AG09309 (cell line): ENCODE measurements at regions not wholly inside any gene's neighbourhood (a gene's known extent, or its start where the extent isn't known, plus 50 kb on each side); places are given as distances from the start of the nearest gene placed in this dataset.

Experiments
- DNase-seq: peaks from one replicate; pipeline ENCODE4 v3.0.0-alpha.2; 2010; ENCODE audit warnings: low read depth
- H3K4me3 ChIP-seq: 2 replicates; pipeline ENCODE4 v1.5.1; 2011; ENCODE audit warnings: mild to moderate bottlenecking, low read depth, low read length, moderate library complexity; ENCODE audit not compliant: control insufficient read depth
- TF ChIP-seq, protein P1 (sequence below): IDR thresholded peaks from 2 replicates; pipeline ENCODE4 v1.5.1; 2011; ENCODE audit warnings: mild to moderate bottlenecking, low read depth, low read length, inconsistent platforms; ENCODE audit not compliant: insufficient read depth, control insufficient read depth; ENCODE audit errors: missing control alignments

GRCh38 chr14:89524990-89525667 lies 108.1 kb upstream of the FOXN3 start:
- DNase-seq, result no peak
- TF ChIP-seq, protein P1, sequence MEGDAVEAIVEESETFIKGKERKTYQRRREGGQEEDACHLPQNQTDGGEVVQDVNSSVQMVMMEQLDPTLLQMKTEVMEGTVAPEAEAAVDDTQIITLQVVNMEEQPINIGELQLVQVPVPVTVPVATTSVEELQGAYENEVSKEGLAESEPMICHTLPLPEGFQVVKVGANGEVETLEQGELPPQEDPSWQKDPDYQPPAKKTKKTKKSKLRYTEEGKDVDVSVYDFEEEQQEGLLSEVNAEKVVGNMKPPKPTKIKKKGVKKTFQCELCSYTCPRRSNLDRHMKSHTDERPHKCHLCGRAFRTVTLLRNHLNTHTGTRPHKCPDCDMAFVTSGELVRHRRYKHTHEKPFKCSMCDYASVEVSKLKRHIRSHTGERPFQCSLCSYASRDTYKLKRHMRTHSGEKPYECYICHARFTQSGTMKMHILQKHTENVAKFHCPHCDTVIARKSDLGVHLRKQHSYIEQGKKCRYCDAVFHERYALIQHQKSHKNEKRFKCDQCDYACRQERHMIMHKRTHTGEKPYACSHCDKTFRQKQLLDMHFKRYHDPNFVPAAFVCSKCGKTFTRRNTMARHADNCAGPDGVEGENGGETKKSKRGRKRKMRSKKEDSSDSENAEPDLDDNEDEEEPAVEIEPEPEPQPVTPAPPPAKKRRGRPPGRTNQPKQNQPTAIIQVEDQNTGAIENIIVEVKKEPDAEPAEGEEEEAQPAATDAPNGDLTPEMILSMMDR, result no peak
- no peak overlapping the region for H3K4me3 ChIP-seq

GRCh38 chr14:89524412-89524811 lies 107.4 kb upstream of the FOXN3 start:
- no peak overlapping the region for H3K4me3 ChIP-seq
- TF ChIP-seq, protein P1, result no peak
- no peak for DNase-seq

- H3K4me3 ChIP-seq, result no peak overlapping the region
- TF ChIP-seq, protein P1, result no peak
- DNase-seq, result no peak
Observed at GRCh38 chr14:89521988-89522387, 105.0 kb upstream of the FOXN3 start.

DNA sequence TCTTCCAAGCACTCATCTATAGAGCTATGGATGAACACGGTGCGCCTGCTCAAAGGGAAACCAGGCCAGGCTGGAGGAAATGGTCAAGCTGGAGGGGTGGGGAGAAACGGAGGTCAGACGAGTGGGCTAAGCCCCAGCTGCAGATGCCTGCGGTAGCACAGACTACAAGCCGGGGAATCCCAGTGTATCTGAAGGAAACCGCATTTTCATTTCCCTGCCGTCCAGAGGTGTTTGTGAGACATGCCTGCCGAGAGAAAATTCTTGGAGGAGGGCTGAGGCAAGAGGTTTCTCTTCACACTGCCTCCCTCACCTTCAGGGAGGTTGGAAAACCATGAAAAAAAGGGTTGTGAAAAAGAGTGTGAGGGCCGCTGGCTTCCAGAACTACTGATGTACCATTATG lies 102.0 kb upstream of the FOXN3 start:
- TF ChIP-seq, protein P1, result no peak
- DNase-seq, result no peak
- H3K4me3 ChIP-seq, result no peak overlapping the region

DNA sequence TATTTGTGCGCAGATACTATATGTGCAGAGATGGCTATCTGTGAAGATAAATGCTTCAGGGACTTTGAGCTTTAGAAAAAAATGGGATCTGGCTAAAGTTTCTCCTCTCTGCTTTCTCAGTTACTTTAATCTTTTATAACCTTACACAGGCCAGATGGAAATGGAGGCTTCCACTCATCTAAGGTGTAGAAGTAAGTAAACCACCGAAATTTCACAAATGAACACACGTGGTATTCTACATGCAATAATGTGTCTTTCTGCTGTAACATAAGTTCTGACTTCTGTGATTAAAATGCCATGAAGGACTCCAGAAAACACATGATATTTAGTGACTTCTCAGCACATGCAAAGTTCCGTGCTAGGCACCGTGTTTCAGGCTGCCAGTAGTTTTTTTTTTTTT lies 99.1 kb upstream of the FOXN3 start:
- DNase-seq, result no peak
- H3K4me3 ChIP-seq, result no peak overlapping the region
- TF ChIP-seq, protein P1, result no peak

- no peak overlapping the region for H3K4me3 ChIP-seq
- TF ChIP-seq, protein P1, result no peak
- no peak for DNase-seq
Observed at GRCh38 chr14:89514601-89515000, 97.6 kb upstream of the FOXN3 start.
